HG03159 (cell line): ENCODE measurements at regions not wholly inside any gene's neighbourhood (a gene's known extent, or its start where the extent isn't known, plus 50 kb on each side); places are given as distances from the start of the nearest gene placed in this dataset.

Experiments used
- ATAC-seq: cut with Tn5 transposase; IDR thresholded peaks from one replicate; pipeline ENCODE4 v1.9.1; 2021; ENCODE audit warnings: mild to moderate bottlenecking, moderate library complexity; ENCODE audit not compliant: unreplicated experiment

DNA sequence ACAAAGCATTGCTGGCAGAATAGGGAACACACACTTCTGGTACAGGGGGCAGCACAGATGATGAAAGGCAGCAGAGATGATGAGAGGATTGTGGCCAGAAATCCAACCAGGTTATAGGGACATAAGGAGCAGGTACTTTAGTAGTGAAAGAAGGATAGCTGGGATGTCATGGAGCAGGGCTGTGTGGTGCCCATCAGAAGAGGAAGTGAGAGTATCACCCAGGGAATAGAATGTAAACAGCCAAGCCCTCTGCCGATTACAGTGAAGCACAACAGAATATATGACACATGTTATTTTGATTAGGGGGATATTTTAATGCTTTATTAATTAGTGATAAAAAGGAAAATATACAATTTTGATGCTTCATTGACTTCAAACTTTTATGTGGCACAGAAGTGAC is 883.4 kb upstream of the CDH2 start:
- ATAC-seq: no peak

DNA sequence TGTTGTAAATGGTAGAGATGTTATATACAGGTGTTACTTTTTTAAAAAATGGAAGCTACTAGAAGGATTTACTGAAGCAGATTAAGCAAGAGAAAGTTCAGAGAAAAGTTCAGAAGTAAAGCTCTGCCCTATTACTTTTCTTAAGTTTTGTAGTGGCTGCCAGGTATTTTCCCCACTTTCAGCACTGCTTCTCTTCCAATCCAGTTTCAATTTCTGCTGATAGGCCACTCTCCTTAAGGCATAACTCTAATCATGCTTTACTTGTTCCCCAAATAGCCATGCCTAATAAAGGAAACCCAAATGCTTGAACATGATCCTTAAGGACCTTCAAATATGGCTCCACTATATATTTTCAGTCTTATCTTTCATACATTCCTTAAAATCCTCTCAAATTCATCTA is 880.8 kb upstream of the CDH2 start:
- ATAC-seq: no peak

DNA sequence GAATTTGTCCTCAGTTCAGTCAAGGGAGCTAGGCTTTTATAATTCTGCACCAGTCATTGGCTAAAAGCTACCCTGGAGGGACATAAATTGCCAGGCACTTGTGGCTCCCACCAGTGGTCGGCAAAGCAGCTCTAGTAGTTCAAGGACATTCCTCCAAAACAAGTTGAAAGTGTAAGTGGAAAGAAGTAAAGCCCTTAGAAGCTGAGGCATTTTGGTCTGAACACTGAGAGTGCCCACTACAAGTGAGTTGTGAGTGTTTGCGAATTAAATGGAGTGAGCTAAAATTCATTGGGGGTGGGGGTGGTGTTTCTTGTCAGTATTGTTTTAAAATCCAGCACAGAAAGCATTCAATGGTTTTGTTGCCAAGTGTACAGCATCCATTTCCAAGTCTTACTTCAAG is 879.9 kb upstream of the CDH2 start:
- ATAC-seq: no peak

DNA sequence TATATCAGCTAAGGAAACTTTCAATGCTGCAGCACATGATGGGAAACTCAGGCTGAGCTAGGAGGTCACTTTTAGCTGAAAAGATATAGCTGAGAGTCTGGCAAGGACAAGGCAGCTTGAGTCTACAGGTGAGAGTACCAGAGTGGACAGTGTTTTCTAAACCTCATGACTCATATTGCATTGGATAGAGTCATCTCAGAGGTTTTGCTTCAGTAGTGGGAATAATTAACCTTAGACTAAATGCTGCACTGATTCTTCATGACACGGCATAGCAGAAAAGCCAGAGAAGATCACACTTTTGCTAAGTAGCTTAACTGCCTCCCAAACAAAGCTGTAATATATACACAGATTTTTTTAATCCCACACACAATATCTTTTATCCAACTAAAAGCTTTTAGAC is 865.0 kb upstream of the CDH2 start:
- ATAC-seq: no peak

DNA sequence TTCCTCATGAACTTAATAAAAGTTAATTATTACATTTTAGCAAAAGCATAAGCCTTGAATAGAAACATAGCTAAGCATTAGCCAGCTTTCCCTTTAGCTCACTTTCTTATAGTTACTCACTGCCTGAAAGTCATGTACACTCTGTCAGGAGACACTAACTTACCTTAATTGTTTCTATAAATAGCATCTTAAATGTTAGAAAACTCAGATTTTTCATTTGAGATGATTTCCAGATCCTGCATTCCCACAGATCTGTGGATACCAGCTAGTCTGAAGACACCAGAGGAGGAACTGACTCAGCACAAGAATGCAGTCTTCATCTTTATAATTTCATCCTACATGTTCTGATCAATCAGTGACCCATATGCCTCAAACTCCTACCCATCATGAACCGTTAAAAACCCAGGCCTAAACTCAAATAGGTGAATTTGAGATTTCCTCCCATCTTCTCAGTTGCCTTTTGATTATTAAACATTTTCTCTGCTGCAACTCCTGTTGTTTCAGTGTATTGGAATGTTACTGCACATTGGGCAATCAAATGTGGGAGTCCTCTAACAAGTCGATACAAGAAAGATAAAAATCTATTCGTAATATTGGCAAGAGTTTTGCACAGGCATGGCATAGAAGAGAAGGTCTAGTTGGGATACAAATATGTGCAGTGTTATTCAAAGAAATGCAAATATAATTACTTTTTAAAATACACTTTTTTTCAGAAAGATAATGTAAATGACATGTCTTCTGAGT is 857.4 kb upstream of the CDH2 start:
- no peak for ATAC-seq

DNA sequence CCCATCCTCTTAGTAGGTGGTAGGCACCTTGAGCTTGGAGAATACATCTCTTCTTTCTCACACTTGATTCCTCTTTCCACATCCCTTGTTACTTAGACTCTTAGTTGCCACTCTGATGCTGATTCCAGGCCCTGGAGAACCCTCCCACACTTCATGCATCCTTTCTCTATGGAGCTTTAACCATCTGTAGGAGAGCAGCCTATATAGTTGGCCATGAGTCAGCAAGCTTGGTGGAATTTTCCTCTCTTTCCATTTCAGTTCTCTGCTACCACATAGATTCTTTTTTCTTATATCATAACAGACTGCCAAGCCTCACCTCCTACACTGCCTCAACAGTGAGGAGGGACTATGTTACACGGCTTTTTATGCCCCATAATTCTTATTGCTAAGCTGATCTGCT is 851.6 kb upstream of the CDH2 start:
- ATAC-seq: no peak

DNA sequence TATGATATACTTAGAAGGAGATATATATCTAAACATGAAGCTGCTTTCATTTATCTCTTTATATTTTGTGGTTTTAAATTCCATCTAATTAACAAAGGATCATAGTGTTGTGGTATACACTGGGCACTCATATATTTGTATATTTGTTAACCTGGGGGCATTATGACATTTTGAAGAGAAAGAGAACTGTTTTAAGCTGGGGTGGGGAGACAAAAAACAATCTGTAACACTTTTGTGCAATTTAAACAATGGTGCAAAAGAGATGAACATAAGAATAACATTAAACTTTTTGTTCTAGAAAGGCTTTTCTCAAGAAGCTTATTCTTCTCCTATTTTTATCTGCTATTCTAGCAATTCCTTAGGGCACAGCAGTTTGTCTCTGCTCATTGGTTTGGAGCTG is 842.0 kb upstream of the CDH2 start:
- ATAC-seq: no peak

DNA sequence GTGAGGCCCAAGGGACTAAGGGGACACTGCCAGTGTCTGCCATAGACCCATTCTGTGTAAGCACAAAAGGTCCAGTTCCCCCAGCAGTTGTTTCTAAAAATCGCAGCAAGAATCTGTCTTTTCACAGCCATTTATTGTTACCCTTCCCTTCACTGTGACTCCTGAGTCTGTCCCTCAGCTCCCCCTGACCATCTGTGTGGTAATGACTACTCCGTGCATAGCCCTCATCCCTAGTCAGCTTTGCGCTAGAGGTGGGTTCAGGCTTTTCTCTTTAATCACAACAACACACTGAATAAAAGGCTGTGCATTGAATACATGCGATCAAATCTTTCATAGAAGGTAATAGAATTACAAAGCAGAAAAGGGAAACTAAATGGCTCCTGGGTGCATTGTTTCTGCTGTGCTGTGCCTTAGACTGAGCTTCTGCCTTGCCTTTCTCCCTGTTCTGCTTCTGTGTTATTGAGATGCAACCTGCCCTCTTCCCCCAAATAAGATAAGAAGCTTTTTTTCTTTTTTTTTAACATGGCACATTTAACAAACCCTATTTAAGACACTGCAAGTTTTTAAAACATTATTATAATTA is 836.0 kb upstream of the CDH2 start:
- ATAC-seq: no peak

DNA sequence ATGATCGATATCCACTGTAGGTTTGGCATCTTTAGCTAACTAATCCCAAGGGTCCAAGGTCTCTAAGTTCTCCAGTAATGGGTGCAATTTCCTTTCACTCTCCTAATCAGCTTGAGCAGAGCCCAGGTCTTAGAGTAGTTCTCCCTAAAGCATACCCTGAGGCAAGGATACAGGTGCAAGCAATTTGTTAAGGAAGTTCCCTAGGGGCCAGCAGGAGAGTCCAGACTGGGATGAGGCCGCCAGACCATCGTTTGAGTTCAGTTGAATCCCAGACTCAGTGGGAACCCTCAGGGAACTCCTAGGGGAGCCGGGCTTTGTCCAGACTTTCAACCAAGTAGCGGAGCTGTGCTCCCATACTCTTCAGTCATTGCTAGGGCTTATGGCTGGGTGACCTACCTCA is 835.4 kb upstream of the CDH2 start:
- no peak for ATAC-seq

DNA sequence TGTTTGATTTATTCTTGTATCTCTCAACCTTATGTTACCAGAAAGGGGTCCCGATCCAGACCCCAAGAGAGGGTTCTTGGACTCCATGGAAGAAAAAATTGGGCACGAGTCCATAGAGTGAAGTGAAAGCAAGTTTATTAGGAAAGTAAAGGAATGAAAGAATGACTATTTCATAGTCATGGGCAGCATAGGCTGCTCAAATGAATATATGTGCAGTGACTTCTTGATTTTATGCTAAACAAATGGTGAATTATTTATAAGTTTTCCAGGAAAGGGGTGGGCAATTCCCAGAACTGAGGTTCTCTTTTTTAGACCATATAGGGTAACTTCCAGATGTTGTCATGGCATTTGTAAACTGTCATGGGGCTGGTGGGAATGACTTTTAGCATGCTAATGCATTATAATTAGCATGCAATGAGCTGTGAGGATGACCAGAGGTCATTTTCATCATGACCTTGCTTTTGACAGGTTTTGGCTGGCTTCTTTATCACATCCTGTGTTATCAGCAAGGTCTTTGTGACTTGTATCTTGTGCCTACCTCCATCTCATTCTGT is 832.4 kb upstream of the CDH2 start:
- ATAC-seq: no peak

DNA sequence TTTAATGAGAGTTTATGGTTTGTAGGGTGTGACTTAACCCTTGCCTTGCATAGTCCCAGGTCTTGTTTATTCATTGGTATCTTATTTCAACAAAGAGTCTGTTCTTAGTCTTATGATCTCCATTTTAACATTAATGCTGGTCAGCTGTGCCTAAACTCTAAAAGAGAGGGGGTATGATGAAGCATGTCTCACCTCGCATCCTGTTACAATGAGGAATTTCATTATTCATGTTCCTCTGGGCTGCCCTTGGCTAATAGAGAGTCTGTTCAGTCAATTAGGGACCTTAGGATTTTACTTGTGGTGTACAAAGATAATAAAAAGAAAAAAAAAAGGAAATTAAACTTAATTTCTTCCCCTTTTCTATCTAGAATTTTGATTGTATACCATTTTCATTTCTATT is 831.9 kb upstream of the CDH2 start:
- no peak for ATAC-seq

DNA sequence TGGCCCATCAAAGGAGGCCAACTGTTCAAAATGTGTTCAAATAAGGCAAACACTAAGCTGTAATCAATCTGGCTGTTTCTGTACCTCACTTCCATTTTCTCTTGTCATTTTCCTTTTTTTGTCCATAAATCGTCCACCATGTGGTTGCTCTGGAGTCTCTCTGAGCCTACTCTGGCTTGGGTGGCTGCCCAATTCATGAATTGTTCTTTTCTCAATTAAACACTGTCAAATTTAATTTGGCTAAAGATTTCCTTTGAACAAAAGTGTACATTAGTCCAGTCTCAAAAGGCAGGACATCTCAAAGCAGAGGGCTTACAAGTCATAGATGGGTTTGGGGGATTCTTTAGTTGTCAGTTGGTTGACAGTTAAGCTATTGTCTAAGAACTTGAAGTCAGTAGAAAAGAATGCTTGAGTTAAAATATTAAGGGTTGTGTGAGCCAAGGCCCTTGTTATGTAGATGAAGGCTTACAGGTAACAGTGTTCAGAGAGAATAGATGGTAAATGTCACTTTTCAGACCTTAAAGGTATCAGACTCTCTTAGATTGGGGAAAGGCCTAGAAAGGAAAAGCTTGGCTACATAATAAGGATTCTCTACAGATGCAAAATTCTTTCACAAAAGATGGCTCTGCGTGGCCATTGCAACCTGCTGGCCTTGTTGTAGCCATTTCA is 831.2 kb upstream of the CDH2 start:
- no peak for ATAC-seq

DNA sequence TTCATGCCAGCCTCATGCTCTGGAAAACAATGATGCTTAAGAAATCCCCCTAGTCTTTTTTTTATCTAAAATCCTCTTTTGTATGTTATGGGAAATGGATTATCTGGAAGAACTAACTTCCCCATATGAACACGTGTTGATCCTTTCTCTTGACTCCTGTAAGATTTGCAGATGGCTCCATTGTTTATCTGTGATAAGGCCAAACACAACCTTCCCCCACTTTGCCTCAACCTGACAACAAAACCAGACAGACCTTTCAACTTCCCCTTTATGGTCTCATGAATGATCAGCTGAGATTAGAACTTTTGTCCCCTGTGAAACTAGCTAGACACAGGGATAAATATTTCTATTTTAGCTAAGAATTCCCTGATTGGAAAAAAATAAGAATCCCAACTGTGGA is 828.0 kb upstream of the CDH2 start:
- no peak for ATAC-seq

DNA sequence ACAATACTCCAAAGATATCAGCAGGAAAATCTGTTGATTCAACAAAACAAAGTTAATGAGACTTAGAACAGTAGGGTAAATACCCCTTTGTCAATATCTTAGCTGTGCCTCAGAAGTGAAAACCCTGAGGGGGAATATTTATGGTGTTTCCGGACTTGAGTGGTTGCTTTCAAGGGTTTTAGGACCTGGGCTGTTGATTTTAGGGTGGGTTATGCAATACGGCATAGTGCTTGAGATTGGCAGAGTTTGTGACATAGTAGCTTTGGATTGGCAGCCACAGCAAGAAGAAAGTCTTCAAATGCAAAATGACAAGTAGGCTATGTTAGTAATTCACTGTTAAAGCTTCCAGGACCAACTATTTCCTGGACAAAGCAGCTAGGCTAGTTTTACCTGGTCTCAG is 826.3 kb upstream of the CDH2 start:
- ATAC-seq: no peak

DNA sequence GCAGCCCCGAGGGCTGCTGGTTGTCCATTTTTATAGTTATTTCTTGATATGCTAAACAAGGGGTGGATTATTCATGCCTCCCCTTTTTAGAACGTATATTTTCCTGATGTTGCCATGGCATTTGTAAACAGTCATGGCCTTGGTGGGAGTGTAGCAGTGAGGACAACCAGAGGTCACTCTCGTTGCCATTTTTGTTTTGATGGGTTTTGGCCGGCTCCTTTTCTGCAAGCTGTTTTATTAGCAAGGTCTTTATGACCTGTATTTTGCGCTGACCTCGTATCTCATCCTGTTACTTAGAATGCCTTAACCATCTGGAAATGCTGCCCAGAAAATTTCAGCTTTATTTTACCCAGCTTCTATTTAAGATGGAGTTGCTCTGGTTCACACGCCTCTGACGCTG is 825.8 kb upstream of the CDH2 start:
- no peak for ATAC-seq

DNA sequence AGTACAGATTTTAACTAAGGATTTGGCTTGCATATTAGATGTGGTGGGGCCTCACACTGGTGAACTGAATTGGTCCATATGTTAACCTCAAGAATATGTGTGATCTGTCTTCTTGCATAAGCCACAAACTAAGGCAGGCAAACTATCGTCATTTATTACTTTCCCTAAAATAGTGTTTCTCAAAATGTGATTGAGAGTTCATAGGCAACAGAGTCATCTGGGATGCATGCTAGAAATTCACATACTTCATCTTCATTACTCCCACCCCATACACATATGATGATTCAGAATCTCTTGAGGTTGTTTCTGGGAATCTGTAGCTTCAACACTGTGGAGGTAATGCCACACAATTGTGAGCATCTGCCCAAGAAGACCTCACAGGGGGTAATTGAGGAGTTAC is 822.8 kb upstream of the CDH2 start:
- no peak for ATAC-seq

DNA sequence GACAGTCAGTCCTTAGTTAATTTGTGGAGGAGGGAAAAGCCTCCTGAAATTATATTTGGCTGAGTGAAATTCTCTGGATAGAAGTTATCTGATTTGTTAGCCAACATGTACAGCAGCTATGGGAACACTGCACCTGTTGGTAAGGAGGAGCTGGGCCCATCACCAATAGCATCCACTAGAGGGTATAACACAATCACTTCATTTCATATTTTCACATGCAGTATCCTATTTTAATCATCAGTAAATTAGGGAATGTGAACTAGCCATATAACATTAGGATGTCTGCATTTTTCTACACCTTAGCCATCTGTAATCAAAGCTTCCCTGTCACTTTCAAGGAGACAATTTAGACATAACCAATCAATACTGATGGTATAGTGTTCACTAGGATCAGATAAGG is 818.4 kb upstream of the CDH2 start:
- ATAC-seq: no peak

DNA sequence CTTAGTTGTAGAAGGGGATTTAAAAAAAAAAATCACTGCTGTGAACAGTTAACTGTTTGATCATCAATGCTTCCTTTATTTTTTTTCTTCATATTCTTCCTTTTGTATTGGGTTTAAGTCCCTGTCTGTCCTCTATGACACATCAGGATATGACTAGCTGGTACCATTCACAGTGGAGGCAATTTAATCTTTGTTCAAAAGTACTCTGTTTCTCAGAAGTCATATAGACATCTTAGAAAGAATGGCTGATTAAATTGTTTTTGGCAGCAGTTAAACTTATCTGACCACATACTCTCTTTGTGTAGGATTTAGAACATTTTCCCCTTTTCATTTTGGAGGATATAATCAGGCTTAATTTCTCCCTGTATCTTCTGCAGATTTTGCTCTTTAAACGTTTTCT is 807.8 kb upstream of the CDH2 start:
- ATAC-seq: no peak

DNA sequence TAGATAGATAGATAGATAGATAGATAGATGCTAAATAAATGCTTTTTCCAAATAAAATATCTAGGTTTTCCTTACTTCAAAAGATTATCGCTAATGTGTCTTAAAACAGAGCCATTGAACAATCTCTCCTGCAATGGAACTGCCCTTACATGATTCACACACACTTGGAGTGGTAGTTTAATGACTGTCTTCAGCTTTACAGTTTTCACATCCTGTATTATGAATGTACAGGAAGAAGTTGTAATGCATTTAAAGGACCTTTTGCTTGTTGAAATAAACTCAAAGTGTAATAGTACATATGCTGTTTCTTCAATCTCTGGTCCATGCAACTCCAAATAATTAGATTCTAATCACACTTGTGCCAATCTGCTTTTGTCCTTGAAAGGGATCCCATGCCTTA is 797.6 kb upstream of the CDH2 start:
- ATAC-seq: no peak

DNA sequence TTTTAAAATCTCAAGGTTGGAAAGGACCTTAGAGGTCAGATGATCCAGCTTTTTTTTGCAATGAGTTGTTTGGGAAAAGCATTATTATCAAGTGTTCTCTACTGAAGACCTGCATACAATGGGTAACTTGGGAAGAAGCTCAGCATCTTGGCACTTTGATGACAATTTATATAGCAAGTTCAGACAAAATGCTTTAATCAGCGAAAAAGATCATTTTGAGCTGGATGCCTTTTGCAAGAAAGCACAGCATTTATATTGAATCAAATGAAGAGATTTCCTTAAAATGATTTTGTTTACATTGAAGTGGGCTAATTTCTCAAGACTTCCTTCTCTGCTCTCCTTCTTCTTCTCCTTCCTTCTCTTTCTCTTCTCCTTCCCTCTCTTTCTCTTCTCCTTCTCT is 796.4 kb upstream of the CDH2 start:
- no peak for ATAC-seq

DNA sequence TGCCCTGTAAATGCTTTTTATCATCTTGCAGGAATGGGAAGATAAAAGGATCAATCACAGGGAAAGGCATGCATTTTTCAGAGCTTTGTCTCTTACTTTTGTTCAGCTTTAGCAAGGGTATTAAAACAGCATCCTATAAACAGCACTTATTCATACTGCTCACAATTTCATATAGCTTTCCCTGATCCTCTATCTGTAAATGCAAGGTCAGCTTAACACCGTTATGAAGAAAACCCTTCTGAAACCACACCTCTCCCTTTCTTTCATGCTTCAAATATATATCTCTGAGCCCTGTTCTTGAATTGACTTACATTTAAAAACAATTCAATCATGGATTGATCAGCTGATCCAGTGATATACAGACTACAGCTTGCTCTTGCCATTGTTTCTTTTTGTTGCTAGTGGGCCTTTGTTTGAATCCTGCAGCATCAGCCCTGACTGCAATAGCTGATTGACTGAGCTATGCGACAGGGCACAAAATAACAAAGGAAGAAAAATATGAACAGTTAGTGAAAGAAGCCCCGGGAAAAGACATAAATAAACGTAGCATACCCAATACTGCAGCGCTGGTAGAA is 795.5 kb upstream of the CDH2 start:
- no peak for ATAC-seq

DNA sequence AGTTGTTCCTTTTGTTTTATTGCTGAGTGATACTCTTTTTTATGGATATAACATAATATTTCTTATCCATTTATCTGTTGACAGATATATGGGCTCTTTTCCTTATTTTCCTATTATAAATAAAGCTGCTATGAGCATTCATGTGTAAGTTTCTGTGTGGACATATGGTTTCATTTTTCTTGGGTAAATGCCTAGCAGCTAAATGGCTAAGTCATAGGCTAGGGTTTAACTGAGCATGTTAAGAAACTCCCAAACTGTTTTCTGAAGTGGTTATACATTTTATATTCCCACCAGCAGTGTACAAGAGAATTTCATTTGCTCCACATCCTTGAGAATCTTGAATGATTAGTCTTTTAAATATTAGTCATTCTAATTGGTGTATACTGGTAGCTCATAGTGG is 786.6 kb upstream of the CDH2 start:
- ATAC-seq: no peak
